Iris pigment epithelial cell (primary cell): ENCODE measurements at regions not wholly inside any gene's neighbourhood (a gene's known extent, or its start where the extent isn't known, plus 50 kb on each side); places are given as distances from the start of the nearest gene placed in this dataset.
"Not testable (repeated sequence)": the region's sequence is repeated elsewhere in the genome, so short reads cannot be mapped to it uniquely, and the experiment has no call there.

Experiments used
- DNase-seq: peaks from one replicate; pipeline ENCODE4 v3.0.0-alpha.2; 2011; ENCODE audit warnings: low read depth

DNA sequence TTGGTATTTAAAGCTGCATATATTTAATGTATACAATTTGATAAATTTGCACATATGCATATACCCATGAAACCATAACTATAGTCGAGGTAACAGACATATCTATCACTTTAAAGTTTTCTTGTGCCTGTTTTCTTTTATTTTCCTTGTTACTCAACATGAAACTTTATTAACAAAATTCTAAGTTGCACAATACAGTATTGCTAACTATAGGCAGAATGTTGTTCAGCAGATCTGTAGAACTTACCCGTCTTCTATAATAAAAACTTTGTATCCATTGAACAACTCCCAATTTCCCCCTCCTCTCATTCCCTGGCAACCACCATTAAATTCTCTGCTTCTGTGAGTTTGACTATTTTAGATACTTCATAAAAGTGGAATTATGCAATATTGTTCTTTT, 404.6 kb upstream of the KCND2 start:
- no peak for DNase-seq

DNA sequence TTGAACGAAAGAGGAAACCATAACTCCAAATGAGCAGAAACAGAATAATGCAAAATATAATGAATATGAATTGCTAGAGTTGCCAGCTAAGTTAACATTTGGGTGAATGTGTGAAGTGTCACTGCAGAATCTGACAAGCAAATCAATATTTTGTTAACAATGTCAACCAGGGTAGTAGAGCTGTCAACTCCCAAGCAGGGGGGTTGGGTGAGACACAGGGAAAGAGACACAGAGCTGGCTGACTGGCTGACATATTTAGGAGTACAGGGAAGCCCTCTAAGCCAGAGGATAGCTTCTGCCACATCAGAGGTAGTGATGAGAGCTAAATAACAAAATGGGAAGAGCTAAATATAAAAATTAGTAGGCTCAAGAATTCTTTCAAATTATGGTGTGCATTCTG, 393.1 kb upstream of the KCND2 start:
- no peak for DNase-seq

DNA sequence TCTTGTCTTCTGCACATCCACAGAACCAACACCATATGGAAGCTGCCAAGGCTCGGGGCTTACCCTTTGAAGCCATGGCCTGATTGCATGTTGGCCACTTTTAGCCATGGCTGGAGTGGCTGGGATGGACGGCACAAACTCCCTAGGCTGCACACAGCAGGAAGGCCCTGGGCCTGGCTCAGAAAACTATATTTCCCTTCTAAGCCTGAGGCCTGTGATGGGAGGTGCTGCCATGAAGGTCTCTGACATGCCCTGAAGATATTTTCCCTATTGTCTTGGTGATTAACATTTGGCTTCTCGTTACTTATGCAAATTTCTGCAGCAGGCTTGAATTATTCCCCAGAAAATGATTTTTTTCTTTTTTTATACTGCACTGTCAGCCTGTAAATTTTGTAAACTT, 387.0 kb upstream of the KCND2 start:
- DNase-seq = no peak

DNA sequence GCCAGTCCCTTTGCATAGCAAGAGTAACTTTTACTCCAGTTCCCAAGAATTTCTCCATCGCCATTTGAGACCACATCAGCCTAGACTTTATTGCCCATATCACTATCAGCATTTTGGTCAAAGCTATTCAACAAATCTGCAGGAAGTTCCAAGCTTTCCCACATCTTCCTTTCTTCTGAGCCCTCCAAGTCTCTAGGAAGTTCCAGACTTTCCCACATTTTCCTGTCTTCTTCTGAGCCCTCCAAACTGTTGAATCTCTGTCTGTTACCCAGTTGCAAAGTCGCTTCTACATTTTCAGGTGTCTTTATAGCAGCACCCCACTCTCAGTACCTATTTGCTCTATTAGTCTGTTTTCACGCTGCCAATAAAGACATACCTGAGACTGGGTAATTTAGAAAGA, 386.4 kb upstream of the KCND2 start:
- not testable (repeated sequence) for DNase-seq

DNA sequence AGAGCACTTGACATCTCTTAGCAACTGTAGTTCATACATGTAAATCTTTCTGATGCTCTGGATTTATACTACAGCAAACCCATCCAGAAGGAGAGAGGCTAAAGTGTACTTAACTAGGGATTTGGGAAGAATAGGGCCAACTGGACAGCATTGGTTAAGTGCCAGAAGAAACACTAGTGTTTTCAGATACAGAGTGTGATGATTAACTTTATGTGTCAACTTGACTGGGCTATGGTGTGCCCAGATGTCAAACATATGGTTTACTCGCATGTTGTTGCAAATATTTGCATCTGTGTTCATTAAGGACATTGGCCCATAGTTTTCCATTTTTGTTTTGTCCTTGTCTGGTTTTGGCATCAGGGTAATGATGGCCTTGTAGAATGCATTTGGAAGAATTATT, 384.7 kb upstream of the KCND2 start:
- no peak for DNase-seq

DNA sequence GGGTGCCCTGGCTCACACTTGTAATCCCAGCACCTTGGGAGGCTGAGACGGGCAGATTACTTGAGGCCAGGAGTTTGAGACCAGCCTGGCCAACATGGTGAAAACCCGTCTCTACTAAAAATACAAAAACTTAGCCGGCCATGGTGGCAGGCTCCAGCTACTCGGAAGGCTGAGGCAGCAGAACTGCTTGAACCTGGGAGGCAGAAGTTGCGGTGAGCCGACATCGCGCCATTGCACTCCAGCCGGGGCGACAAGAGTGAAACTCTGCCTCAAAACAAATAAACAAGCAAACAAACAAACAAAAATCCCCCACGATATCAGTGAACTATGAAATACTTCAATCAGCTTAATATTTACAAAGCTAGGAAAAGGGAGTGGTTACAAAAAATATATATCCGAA, 382.3 kb upstream of the KCND2 start:
- DNase-seq = no peak

DNA sequence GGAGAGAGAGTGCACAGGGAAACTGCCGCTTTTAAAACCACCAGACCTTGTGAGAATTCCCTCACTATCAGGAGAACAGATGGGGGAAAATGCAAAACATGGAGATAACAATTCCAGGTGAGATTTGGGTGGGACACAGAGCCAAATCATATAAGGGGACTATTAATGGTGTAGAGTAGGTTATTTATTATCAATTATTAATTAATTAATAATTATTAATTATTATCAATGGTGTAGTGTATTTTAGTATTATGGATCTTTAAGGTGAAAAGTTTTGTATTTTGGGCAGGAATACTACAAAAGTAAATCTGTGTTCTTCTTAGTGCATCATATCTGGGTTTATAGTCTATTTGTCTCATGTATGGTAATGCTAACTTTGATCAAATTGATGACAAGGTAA, 377.7 kb upstream of the KCND2 start:
- DNase-seq = no peak

DNA sequence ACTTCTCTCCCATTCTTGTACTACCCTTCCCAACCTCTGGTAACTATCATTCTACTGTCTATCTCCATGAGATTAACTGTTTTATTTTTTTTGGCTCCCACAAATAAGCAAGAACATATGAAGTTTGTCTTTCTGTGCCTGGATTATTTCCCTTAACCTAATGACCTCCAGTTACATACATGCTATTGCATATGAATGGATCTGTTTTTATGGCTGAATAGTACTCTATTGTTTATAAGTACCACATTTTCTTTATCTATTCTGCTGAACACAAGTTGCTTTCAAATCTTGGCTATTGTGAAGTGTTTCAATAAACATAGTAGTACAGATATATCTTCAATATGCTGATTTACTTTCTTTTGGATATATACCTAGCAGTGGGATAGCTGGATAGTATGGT, 376.6 kb upstream of the KCND2 start:
- DNase-seq = no peak

DNA sequence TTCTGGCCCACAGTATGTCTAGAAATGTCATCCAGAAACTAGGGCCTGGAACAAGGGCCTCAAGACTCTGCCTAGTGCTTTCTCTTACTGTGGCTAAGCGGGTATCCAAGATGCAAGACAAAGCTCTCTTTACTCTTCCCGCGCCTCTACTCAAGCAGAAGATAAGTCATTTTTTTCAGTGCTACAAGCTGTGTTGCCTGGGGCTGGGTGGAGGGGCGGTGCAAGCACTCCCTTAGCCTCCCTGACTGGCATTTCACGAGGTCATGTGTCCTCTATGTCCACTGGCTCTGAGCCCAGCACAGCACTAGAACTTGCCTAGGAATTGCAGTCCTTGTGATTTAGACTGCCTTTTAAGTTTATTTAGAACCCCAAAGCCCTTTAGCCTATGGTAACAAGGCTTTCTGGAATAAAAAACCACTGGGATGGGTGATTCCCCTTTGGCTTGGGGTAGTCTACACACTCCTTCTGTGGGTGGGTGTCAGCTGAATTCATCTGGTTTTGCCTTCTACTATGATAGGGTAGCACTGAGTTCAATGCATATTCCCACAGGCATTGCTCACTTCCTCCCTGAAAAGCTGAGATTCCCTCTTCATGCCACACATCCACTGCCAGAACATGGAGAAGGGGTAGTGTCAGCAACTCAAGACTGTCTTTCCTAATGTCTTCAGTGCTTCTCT, 371.8 kb upstream of the KCND2 start:
- DNase-seq = peak; percentile 1

DNA sequence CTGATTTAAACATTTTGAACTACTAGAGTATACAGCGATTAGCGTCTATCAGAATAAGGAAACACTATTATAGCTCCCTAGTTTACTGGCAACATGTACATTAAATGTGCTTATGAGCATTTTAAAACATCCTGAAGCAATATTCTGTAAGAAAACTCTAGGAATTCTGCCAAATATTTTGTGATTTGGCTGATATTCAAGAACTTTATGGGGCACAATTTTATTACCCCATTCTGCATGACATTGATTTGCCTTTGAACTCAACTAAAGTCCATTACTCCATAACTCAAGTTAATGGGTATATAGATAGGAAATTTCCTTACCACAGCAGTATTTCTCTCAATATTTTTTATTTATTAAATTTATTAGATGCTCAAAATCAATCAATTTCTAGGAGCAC, 369.9 kb upstream of the KCND2 start:
- DNase-seq = no peak

DNA sequence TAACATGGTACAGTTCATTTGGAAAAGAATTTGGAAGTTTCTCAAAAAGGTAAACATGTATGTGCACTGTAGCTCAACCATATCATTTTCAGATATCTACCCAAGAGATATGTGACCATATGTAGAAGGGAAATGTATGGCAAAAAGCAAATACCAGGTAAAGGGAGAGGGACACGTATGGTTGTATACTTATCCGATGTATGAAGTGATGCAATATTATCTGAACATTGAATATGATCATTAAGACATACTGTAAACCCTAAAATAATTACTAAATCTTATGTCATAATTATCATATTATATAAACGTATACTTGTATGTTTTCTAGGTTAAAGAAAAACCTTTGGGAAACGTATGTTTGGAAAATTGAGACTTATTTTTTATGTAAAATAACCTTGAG, 367.5 kb upstream of the KCND2 start:
- no peak for DNase-seq

DNA sequence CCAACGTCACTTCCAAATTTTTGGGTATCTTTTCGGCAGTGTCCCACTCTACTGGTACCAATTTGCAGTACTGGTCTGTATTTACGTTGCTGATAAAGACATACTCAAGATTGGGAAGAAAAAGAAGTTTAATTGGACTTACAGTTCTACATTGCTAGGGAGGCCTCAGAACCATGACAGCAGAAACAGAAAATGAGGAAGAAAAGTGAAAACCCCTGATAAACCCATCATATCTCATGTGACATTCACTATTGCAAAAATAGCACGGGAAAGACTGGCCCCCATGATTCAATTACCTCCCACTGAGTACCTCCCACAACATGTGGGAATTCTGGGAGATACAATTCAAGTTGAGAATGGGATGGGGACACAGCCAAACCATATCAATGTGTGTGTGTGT, 364.0 kb upstream of the KCND2 start:
- DNase-seq = no peak

DNA sequence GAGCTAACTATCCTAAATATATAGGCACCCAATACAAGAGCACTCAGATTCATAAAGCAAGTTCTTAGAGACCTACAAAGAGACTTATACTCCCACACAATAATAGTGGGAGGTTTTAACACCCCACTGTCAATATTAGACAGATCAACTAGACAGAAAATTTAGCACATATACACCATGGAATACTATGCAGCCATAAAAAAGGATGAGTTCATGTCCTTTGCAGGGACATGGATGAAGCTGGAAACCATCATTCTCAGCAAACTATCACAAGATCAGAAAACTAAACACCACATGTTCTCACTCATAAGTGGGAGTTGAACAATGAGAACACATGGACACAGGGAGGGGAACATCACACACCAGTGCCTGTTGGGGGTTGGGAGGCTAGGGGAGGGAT, 358.9 kb upstream of the KCND2 start:
- not testable (repeated sequence) for DNase-seq

DNA sequence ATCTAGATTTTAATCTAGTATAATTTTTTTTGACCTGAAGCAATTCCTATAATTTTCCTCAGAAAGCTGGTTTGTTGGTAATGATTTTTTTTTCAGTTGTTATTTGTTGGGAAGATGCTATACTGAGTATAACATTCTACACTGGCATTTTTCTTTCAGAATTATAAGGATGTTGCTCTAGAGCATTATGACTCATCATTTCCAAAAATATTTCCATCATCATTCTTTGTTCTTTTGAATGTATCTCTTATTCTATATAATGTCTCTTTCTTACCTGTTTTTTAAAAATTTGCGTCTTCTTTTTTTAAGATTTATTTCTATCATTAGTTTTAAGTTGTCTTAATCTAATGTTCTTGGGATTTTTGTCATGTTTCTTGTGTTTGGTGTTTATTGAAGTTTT, 356.5 kb upstream of the KCND2 start:
- DNase-seq = no peak

DNA sequence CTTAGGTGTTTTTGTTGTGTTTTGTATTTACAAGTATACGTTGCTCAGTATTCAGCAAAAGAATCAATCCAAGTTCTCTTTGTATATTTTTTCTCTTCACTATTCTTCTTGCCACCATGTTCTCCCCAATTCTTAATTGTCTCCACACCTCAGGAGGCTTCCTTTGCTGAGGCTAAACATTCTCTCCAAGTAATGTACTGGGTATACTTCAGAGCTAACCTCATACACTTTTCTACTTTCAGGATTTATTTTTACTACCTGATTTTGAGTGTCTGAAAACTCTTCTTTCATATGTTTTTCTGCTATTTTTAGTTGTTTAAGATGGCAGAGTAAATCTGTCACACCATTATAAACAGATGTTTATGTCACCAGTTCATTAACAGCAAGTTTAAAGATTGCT, 354.8 kb upstream of the KCND2 start:
- DNase-seq = no peak

DNA sequence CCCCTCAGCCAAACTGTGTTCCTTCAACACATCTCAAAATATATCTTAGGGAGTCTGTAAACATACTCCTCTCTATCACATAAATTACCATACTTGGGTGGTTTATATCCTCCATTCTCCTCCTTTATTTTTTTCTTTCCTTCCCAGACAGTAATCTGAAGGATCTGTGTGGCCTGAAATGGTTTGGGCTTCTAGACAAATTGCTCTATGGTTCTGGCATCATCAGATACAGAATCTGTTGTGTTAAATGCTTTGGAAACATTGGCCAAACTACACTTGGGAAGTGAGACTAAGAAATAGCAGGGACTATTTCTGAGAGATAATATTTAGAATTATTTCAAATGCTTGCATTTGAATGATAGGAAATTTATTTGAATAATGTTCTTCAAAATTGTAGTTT, 353.0 kb upstream of the KCND2 start:
- DNase-seq = no peak

DNA sequence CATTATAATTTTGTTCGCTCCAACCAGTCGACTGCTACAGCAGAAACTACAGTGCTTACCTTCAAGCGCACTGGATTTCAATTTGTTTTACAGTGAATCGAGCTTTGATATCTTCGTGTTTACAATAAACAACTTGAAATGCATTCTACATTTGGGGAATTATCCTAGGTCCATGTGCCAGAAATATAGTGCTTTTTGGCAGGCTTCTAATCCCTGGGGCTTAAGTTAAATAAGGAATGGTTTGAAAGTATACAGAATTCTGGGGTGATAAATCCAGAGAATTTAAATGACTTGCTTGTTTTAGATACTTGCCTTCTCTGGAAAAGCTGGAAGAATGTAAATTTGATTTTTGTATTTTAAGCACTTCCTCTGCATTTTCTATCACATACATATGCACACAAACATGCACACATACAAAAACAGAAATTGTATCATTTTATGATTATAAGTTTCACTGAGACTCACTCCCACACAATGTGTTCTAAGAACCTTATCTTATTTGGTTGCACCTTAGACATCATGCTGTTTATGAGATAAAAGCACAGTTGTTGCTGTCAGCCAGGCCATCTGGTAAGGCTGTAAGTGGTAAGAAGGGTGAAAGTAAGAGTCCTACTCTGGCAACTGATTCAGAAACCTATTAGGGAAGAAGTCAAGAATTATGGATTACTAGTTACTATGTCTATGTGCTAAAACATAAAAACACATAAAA, 347.2 kb upstream of the KCND2 start:
- DNase-seq = no peak

DNA sequence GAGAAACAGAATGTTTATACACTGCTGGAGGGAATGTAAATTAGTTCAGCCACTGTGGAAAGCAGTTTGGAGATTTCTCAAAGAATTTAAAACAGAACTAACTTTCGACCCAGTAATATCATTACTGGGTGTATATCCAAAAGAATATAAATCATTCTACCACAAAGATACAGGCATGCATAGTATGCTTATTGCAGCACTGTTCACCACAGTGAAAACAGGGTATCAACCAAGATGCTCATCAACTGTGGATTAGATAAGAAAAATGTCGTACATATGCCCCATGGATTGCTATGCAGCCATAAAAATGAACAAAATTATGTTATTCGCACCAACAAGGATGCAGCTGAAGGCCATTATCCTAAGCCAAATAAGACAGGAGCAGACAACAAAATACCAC, 343.1 kb upstream of the KCND2 start:
- no peak for DNase-seq

DNA sequence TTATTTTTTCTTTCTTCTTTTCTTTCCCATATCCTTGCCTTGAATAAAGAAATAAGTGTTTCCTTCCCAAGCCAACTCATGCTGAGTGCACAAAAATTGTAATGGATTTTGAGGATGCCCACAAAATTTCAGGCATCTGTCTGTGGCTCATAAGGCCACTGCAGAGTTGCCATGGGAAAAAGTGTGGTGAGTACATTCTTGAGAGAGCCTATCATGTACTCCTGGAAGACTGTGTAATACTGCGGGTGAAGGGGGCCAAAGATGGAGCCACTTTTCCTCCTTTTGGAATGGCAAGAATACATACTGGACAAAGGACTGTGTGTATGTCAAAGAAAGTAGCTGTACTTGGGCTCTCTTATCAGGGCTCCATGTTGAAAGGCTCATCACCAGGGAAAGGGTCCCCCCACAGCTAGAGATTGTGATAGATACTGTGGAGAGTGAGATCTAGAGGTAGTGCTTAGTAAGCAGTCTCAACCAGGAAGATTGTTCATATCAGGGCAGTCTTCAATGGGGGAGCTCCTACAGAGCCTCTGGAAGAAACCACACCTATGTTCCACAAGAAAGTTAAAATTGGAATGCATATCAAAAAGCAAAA, 341.6 kb upstream of the KCND2 start:
- DNase-seq = no peak

DNA sequence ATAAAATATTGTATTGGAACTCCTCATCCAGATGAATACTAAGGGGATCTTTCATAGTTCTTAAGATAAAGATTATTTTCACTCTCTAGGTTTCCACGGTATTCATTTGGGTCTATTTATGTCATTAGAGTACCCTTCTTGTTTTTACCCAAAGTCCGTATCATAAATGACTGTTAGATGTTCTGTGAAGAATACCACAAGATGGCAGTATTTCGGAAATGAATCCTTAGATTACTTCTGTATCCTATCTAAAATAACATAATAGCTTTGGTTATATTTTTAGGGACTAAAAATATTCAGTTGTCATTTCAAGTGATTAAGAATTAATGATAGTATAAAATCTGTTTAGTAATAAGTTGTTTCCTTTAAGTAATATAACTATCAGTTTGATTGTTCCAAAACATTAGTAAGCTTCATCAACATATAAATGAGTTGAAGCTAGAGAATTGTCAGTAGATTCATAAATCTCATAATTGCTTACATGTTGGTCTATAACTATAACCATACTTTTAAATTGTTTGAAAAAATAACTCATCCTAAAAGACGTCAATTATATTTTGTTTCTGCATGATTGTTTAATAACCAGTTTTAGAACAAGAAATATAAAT, 337.5 kb upstream of the KCND2 start:
- peak; percentile 46 for DNase-seq

DNA sequence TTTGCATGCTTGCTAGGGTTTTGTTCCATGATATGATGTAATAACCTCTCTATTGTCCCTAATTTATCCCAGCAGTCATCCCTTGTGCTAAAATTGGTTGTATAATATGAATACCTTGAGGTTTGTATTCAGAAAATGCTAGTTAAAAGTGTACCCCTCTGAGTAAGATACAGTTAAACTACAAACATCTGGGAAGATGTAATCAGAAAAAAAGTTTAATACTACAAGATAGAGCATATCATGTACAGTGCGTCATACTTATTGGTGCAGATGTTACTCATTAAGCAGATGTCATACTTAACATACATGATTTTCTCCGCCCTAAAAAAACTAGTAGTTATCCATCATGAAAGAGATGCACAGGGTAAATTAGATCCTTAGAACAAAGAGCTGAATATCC, 336.1 kb upstream of the KCND2 start:
- DNase-seq = no peak

DNA sequence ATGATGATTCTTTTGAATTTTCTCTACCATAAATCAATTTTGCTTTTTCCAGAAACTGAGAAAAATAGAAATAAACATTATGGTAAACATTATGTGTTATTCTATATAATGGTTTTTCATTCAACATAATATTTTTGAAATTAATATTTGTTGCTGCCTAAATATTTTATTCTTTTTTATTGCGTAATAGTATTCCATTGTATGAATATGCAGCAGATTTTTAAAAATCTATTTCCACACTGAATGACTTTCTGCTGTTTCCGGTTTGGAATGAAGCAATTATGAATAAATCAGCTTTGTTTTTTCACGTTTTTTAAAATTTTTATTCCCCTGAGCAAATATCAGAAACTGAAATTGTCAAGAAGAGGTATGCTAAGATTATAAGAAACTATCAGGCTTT, 335.2 kb upstream of the KCND2 start:
- DNase-seq = no peak

DNA sequence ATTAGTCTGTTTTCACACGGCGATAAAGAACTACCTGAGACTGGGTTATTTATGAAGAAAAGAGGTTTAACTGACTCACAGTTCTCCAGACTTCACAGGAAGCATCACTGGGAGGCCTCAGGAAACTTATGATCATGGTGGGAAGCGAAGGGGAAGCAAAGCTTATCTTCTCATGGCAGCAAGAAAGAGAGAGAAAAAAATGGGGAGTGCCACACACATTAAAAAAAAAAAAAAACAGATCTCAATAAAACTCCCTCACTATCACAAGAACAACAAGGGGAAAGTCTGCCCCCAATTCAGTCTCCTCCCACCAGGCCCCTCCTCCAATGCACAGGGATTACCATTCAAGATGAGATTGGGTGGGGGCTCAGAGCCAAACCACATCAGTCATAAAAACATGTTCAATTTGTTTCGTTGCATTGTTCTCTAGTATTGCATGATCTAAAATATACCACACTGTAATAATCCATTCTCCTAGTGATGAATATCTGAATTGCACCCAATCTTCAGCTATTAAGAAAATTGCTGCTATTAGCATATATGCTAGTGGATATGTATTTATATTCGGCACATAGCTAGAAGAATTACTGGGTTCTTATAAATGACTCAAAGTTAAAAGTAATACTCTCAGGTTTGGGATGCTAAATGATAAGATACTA, 328.9 kb upstream of the KCND2 start:
- DNase-seq = no peak
